ENCODE measurements at regions not wholly inside any gene's neighbourhood (a gene's known extent, or its start where the extent isn't known, plus 50 kb on each side); places are given as distances from the start of the nearest gene placed in this dataset.

GRCh38 chr2:120622159-120622869, 113.4 kb upstream of the GLI2 start:
- TF ChIP-seq POLR2AphosphoS5 (IDR thresholded peaks at IDR 0.05; ENCODE audit: low read depth, low read length) (no peak), TAF1 (IDR thresholded peaks at IDR 0.05; ENCODE audit: borderline replicate concordance, insufficient read depth, low read length) (no peak)

Data from PFSK-1 (cell line).